K562 (cell line): ENCODE measurements at regions not wholly inside any gene's neighbourhood (a gene's known extent, or its start where the extent isn't known, plus 50 kb on each side); places are given as distances from the start of the nearest gene placed in this dataset.

Experiments used
- ATAC-seq: fragments of 200-7000 bp; cut with Tn5 transposase; 3 replicates; pipeline ENCODE4 v1.9.1; 2020; ENCODE audit warnings: moderate library complexity
- BruUV-seq: library from RNA; stranded (reverse); fragments of 400-500 nt; replicated peaks from 2 replicates; lab custom pipeline; 2021; lab: Mats Ljungman, UMichigan
- CTCF ChIA-PET: fragments of 300-600 bp; formaldehyde crosslinking; extraction: SDS; loops from one replicate; lab custom pipeline; 2021; ENCODE audit warnings: low intra/inter-chr PET ratio; lab: Yijun Ruan, JAX
- POLR2A ChIA-PET: fragments of 300-600, 350-650 bp; sonication (Branson Sonifier 250); formaldehyde crosslinking; extraction: SDS; loops from one replicate; lab custom pipeline; 2021; ENCODE audit warnings: antibody characterized with exemption, inconsistent platforms; lab: Yijun Ruan, JAX
- DNase-seq, 4 experiments: peaks; one replicate each; pipeline versions ENCODE4 v3.0.0 to v3.0.0-alpha.2; 2011 to 2018; ENCODE audit warnings: low spot score in 3 of 4, mixed read lengths in 3 of 4; ENCODE audit errors: extremely low read depth in 1 of 4
- FAIRE-seq: peaks from 2 replicates; lab custom pipeline; 2011; peaks lifted over from hg19 to GRCh38; lab: Jason Lieb, UNC
- H2AFZ ChIP-seq: 2 replicates; pipeline ENCODE4 v1.6.0; 2011; ENCODE audit warnings: low read depth, low read length, control low read depth, inconsistent platforms
- H3K27ac ChIP-seq: fragments of 200-600 bp; 3 replicates; pipeline ENCODE4 v1.8.0; 2011; ENCODE audit warnings: low read depth, mild to moderate bottlenecking, control low read depth, inconsistent platforms, low read length, moderate library complexity, mixed read lengths; ENCODE audit errors: extremely low read depth
- H3K27me3 ChIP-seq, 2 experiments: fragments of 300-600 bp in 1 of 2; 2 replicates in 1 of 2; 3 replicates in 1 of 2; pipeline versions ENCODE4 v1.6.0 to v1.8.0; 2011; ENCODE audit warnings: inconsistent platforms in 2 of 2, low read length in 2 of 2, mild to moderate bottlenecking in 1 of 2, mixed read lengths in 1 of 2, moderate library complexity in 1 of 2; ENCODE audit not compliant: control insufficient read depth in 2 of 2, insufficient read depth in 2 of 2
- H3K36me3 ChIP-seq: fragments of 300-600 bp; 3 replicates; pipeline ENCODE4 v1.8.0; 2011; ENCODE audit warnings: mild to moderate bottlenecking, low read length, inconsistent platforms; ENCODE audit not compliant: control insufficient read depth, insufficient read depth
- H3K4me1 ChIP-seq, 2 experiments: fragments of 200-600 bp in 1 of 2; replicated peaks in 1 of 2; 2 replicates in 1 of 2; 3 replicates in 1 of 2; pipeline versions ENCODE4 v1.5.1 to v1.8.0; 2011; ENCODE audit warnings: inconsistent platforms in 2 of 2, low read length in 2 of 2, mild to moderate bottlenecking in 1 of 2, mixed read lengths in 1 of 2, moderate library complexity in 1 of 2; ENCODE audit not compliant: control insufficient read depth in 2 of 2, insufficient read depth in 2 of 2
- H3K4me2 ChIP-seq: 2 replicates; pipeline ENCODE4 v1.6.1; 2011; ENCODE audit warnings: low read length, control low read depth, inconsistent platforms, mixed read lengths; ENCODE audit not compliant: insufficient read depth
- H3K4me3 ChIP-seq: fragments of 200-600 bp; sonication (generic), shearing (Covaris generic); 2 replicates; pipeline ENCODE4 v1.5.1; 2016; ENCODE audit warnings: control low read depth, inconsistent platforms
- H3K79me2 ChIP-seq: fragments of 200-600 bp; 3 replicates; pipeline ENCODE4 v1.8.0; 2011; ENCODE audit warnings: low read length, inconsistent platforms; ENCODE audit not compliant: control insufficient read depth, insufficient read depth
- H3K9ac ChIP-seq, 2 experiments: 2 replicates each; pipeline versions ENCODE4 v1.6.0 to v1.6.1; 2011; ENCODE audit warnings: low read depth in 2 of 2, low read length in 2 of 2, control low read depth in 1 of 2, inconsistent platforms in 1 of 2, mild to moderate bottlenecking in 1 of 2, mixed read lengths in 1 of 2; ENCODE audit not compliant: insufficient read depth in 1 of 2
- H3K9me1 ChIP-seq: one replicate; pipeline ENCODE4 v1.6.0; 2011; ENCODE audit warnings: inconsistent platforms, mild to moderate bottlenecking, low read length, moderate library complexity; ENCODE audit not compliant: control insufficient read depth, insufficient read depth
- H3K9me3 ChIP-seq: replicated peaks from 2 replicates; pipeline ENCODE4 v1.5.1; 2011; ENCODE audit warnings: low read depth, low read length, inconsistent platforms; ENCODE audit not compliant: control insufficient read depth, insufficient read depth
- H4K20me1 ChIP-seq: replicated peaks from 2 replicates; pipeline ENCODE4 v1.6.1; 2011; ENCODE audit warnings: low read length, inconsistent platforms, mixed read lengths; ENCODE audit not compliant: control insufficient read depth, insufficient read depth
- DPF2 ChIP-seq: fragments of 450-650 bp; IDR thresholded peaks from 2 replicates; pipeline ENCODE4 v1.6.1; 2016
- E2F4 ChIP-seq: sonication (generic); formaldehyde crosslinking; IDR thresholded peaks from 2 replicates; pipeline ENCODE4 v1.8.0; 2022; ENCODE audit warnings: mild to moderate bottlenecking, low read depth, missing genetic modification reagents
- EP400 ChIP-seq: fragments of 450-650 bp; IDR thresholded peaks from 2 replicates; pipeline ENCODE4 v1.6.1; 2017; ENCODE audit warnings: antibody characterized with exemption, mild to moderate bottlenecking, moderate library complexity
- FOXA3 ChIP-seq, 2 experiments: fragments of 450-650 bp in 1 of 2; sonication (generic) in 1 of 2; formaldehyde crosslinking; IDR thresholded peaks in 1 of 2; conservative IDR thresholded peaks in 1 of 2; 2 replicates each; pipeline versions ENCODE4 v1.4.0 to v1.8.0; 2020 to 2022; ENCODE audit warnings: mild to moderate bottlenecking in 2 of 2, missing genetic modification reagents in 1 of 2
- FOXJ3 ChIP-seq: sonication (generic); formaldehyde crosslinking; IDR thresholded peaks from 2 replicates; pipeline ENCODE4 v1.4.0; 2020; ENCODE audit warnings: mild to moderate bottlenecking, missing genetic modification reagents
- GTF2E2 ChIP-seq: fragments of 200-800 bp; sonication (Bioruptor generic); IDR thresholded peaks from 2 replicates; pipeline ENCODE4 v1.6.1; 2016; ENCODE audit warnings: missing genetic modification characterization, missing compliant biosample characterization
- LEF1 ChIP-seq: fragments of 450-650 bp; IDR thresholded peaks from 2 replicates; pipeline ENCODE4 v1.6.1; 2016; ENCODE audit warnings: mild to moderate bottlenecking
- MCM5 ChIP-seq: fragments of 450-650 bp; IDR thresholded peaks from 2 replicates; pipeline ENCODE4 v1.6.1; 2016; ENCODE audit warnings: low read depth
- RFX7 ChIP-seq: fragments of 250-450 bp; sonication (Bioruptor Pico); IDR thresholded peaks from 2 replicates; pipeline ENCODE4 v1.5.1; 2021; ENCODE audit warnings: mild to moderate bottlenecking
- SREBF2 ChIP-seq: sonication (generic); formaldehyde crosslinking; IDR thresholded peaks from 2 replicates; pipeline ENCODE4 v1.4.0; 2020; ENCODE audit warnings: mild to moderate bottlenecking, missing genetic modification reagents
- SUPT5H ChIP-seq: fragments of 450-650 bp; IDR thresholded peaks from 2 replicates; pipeline ENCODE4 v1.6.1; 2016
- TEAD2 ChIP-seq: fragments of 450-650 bp; IDR thresholded peaks from 2 replicates; pipeline ENCODE4 v1.6.1; 2016; ENCODE audit warnings: missing genetic modification characterization, control low read depth, missing compliant biosample characterization
- UBTF ChIP-seq, 2 experiments: IDR thresholded peaks; 2 replicates each; pipeline ENCODE4 v1.6.1; 2012; ENCODE audit warnings: improper control_type of control experiment in 2 of 2, low read depth in 2 of 2, low read length in 2 of 2, borderline replicate concordance in 1 of 2
- ZNF121 ChIP-seq: sonication (generic); formaldehyde crosslinking; conservative IDR thresholded peaks from 2 replicates; pipeline ENCODE4 v1.8.0; 2022; ENCODE audit warnings: missing genetic modification reagents
- ZNF311 ChIP-seq: fragments of 250-450 bp; sonication (Bioruptor Pico); IDR thresholded peaks from 2 replicates; pipeline ENCODE4 v1.4.0; 2020; ENCODE audit warnings: mild to moderate bottlenecking, moderate library complexity
- ZNF609 ChIP-seq: sonication (generic); formaldehyde crosslinking; IDR thresholded peaks from 2 replicates; pipeline ENCODE4 v1.8.1; 2023; ENCODE audit warnings: missing genetic modification reagents, mild to moderate bottlenecking, borderline replicate concordance
- WGBS: fragments of 100-300 bp; shearing (Covaris generic); methylation state at CpG from one replicate; pipeline ENCODE4 v1.1.6; 2016; ENCODE audit warnings: low coverage, mixed read lengths; ENCODE audit not compliant: insufficient coverage; ENCODE audit errors: missing lambda C conversion rate; 5-methylcytosine and 5-hydroxymethylcytosine counted together
- in situ Hi-C: fragments of 300-500 bp; cut with MboI; formaldehyde crosslinking; loops from 4 replicates; pipeline ENCODE4 v1.15.0; 2018; ENCODE audit warnings: inconsistent platforms, mixed read lengths
- intact Hi-C: fragments of 100-400 bp; cut with micrococcal nuclease; formaldehyde crosslinking; loops from 2 replicates; pipeline ENCODE4 v1.14.2; 2022

- Histone ChIP-seq H3K79me2 (no peaks in the 10 kb centered on the region), H3K9me3 (no peaks in the 10 kb centered on the region), H3K4me2 (no peak overlapping the region), H2AFZ (no peak overlapping the region), H3K27ac (no peak overlapping the region), H3K4me1 (no peaks in the 10 kb centered on the region)
- DNase-seq: no peak
- 0% methylated on average over 9 of the region's 9 CpGs for WGBS
- no peak for TF ChIP-seq MCM5
- no peak for TF ChIP-seq SUPT5H
- TF ChIP-seq FOXA3 (CRISPR knock-in tag; conservative IDR thresholded peaks at IDR 0.05 in 1 of 2, IDR thresholded peaks at IDR 0.05 in 1 of 2): no peak
- no peak for TF ChIP-seq ZNF121
- TF ChIP-seq DPF2: no peak
- no peak for TF ChIP-seq GTF2E2 (tag)
- TF ChIP-seq SREBF2 (CRISPR knock-in tag): no peak
- TF ChIP-seq FOXJ3 (CRISPR knock-in tag): no peak
- TF ChIP-seq UBTF (IDR thresholded peaks at IDR 0.05; ENCODE audit: borderline replicate concordance in 1 of 2, low read depth in 2 of 2, low read length in 2 of 2): no peak
- TF ChIP-seq EP400: no peak
- TF ChIP-seq E2F4 (CRISPR knock-in tag): no peak
- no peak for TF ChIP-seq ZNF609 (CRISPR knock-in tag)
- TF ChIP-seq ZNF311 (CRISPR knock-in tag): no peak
- no peak for TF ChIP-seq RFX7 (CRISPR knock-in tag)
- TF ChIP-seq TEAD2 (tag): no peak
- TF ChIP-seq LEF1: no peak
- TF ChIP-seq, all 486 proteins: peak for 0
- H4K20me1 ChIP-seq: no peaks in the 10 kb centered on the region
- ATAC-seq (no peak), FAIRE-seq (no peak)
- POLR2A ChIA-PET: no interaction called here
- CTCF ChIA-PET: no interaction called here
- H3K36me3 ChIP-seq: no peaks in the 10 kb centered on the region
- no peaks in the 10 kb centered on the region for H3K27me3 ChIP-seq
- H3K9me1 ChIP-seq: no peaks in the 10 kb centered on the region
- no TSS peak for BruUV-seq
- H3K4me3 ChIP-seq: no peak overlapping the region
- H3K9ac ChIP-seq: no peak overlapping the region
- in situ Hi-C loops (no loop called here), intact Hi-C loops (no loop called here)
Observed at GRCh38 chr5:61816146-61816545, 484.1 kb downstream of the ZSWIM6 start.
